ENCODE measurements at regions not wholly inside any gene's neighbourhood (a gene's known extent, or its start where the extent isn't known, plus 50 kb on each side); places are given as distances from the start of the nearest gene placed in this dataset.

GRCh38 chr14:65243766-65244442, 141.6 kb upstream of the MAX start:
- Histone ChIP-seq H3K27ac (no peak overlapping the region), H3K27me3 (no peaks in the 10 kb centered on the region), H3K36me3 (replicated peaks in 1 of 2) (no peaks in the 10 kb centered on the region), H3K4me3 (no peak overlapping the region), H3K9me3 (replicated peaks in 1 of 3) (no peaks in the 10 kb centered on the region), H3K4me1 (replicated peaks in 1 of 2) (no peaks in the 10 kb centered on the region)
- WGBS, 4 donors = 67 to 82% (median 72%) methylated on average over 7 of the region's 7 CpGs
- no peak for DNase-seq
- intact Hi-C loops (cut with DNase I) = no loop called here
- TF ChIP-seq CTCF (IDR thresholded peaks at IDR 0.05) (no peak), POLR2A (IDR thresholded peaks at IDR 0.05) (no peak)

- 79 to 84% (median 82%) methylated on average over 5 of the region's 5 CpGs for WGBS, 4 donors
- Histone ChIP-seq H3K27me3 (no peaks in the 10 kb centered on the region), H3K27ac (no peak overlapping the region), H3K4me3 (no peak overlapping the region), H3K9me3 (replicated peaks in 1 of 3) (no peaks in the 10 kb centered on the region), H3K4me1 (replicated peaks in 1 of 2) (no peaks in the 10 kb centered on the region), H3K36me3 (replicated peaks in 1 of 2) (no peaks in the 10 kb centered on the region)
- no peak for DNase-seq
- TF ChIP-seq POLR2A (IDR thresholded peaks at IDR 0.05) = no peak
- no peak for TF ChIP-seq CTCF (IDR thresholded peaks at IDR 0.05)
- intact Hi-C loops (cut with DNase I) = no loop called here
Measured at GRCh38 chr14:65249471-65250161, 147.3 kb upstream of the MAX start.

- no peak overlapping the region for H3K4me3 ChIP-seq
- TF ChIP-seq POLR2A (IDR thresholded peaks at IDR 0.05) (no peak), CTCF (IDR thresholded peaks at IDR 0.05) (no peak)
- no peaks in the 10 kb centered on the region for H3K36me3 ChIP-seq (replicated peaks in 1 of 2)
- no peaks in the 10 kb centered on the region for H3K27me3 ChIP-seq
- intact Hi-C loops (cut with DNase I) = no loop called here
- H3K27ac ChIP-seq = no peak overlapping the region
- DNase-seq = no peak
- H3K9me3 ChIP-seq (replicated peaks in 1 of 3) = no peaks in the 10 kb centered on the region
- 69 to 84% (median 75%) methylated on average over 2 of the region's 2 CpGs for WGBS, 4 donors
- H3K4me1 ChIP-seq (replicated peaks in 1 of 2) = no peaks in the 10 kb centered on the region
Measured at GRCh38 chr14:65250162-65250495, 147.8 kb upstream of the MAX start.

- 65 to 100% (median 89%) methylated on average over 1 of the region's 1 CpG for WGBS, 4 donors
- no peak for DNase-seq
Measured at GRCh38 chr14:65251213-65251612, 148.9 kb upstream of the MAX start.

More at GRCh38 chr14:65251213-65251612, 148.9 kb upstream of the MAX start:
- TF ChIP-seq CTCF (IDR thresholded peaks at IDR 0.05) (no peak), POLR2A (IDR thresholded peaks at IDR 0.05) (no peak)
- Histone ChIP-seq H3K27me3 (no peaks in the 10 kb centered on the region), H3K27ac (no peak overlapping the region), H3K4me1 (replicated peaks in 1 of 2) (no peaks in the 10 kb centered on the region), H3K4me3 (no peak overlapping the region), H3K9me3 (replicated peaks in 1 of 3) (no peaks in the 10 kb centered on the region), H3K36me3 (replicated peaks in 1 of 2) (no peaks in the 10 kb centered on the region)
- intact Hi-C loops (cut with DNase I) = no loop called here
